HFFc6 (cell line): ENCODE measurements at regions not wholly inside any gene's neighbourhood (a gene's known extent, or its start where the extent isn't known, plus 50 kb on each side); places are given as distances from the start of the nearest gene placed in this dataset.

Source experiments
- DNase-seq: peaks from one replicate; pipeline ENCODE4 v3.0.0-alpha.2; 2018
- H3K27ac Mint-ChIP-seq: 2 replicates; pipeline ENCODE4 v1.8.0; 2020; ENCODE audit warnings: mild to moderate bottlenecking, mixed read lengths
- H3K27me3 Mint-ChIP-seq: 2 replicates; pipeline ENCODE4 v1.8.0; 2021; ENCODE audit warnings: mild to moderate bottlenecking, moderate library complexity, mixed read lengths; ENCODE audit not compliant: insufficient read depth
- H3K36me3 Mint-ChIP-seq: 2 replicates; pipeline ENCODE4 v1.8.0; 2021; ENCODE audit warnings: low read depth, mixed read lengths
- H3K4me1 Mint-ChIP-seq: 2 replicates; pipeline ENCODE4 v1.8.0; 2020; ENCODE audit warnings: low read depth, mixed read lengths
- H3K4me3 Mint-ChIP-seq: 2 replicates; pipeline ENCODE4 v1.8.0; 2020; ENCODE audit warnings: mild to moderate bottlenecking, moderate library complexity, mixed read lengths
- H3K9me3 Mint-ChIP-seq: 2 replicates; pipeline ENCODE4 v1.8.0; 2020; ENCODE audit warnings: mild to moderate bottlenecking, mixed read lengths
- TF ChIP-seq, protein P1 (sequence below): fragments of 200-600 bp; sonication (generic); IDR thresholded peaks from 2 replicates; pipeline ENCODE4 v1.5.0; 2021; ENCODE audit warnings: antibody characterized with exemption, mild to moderate bottlenecking

DNA sequence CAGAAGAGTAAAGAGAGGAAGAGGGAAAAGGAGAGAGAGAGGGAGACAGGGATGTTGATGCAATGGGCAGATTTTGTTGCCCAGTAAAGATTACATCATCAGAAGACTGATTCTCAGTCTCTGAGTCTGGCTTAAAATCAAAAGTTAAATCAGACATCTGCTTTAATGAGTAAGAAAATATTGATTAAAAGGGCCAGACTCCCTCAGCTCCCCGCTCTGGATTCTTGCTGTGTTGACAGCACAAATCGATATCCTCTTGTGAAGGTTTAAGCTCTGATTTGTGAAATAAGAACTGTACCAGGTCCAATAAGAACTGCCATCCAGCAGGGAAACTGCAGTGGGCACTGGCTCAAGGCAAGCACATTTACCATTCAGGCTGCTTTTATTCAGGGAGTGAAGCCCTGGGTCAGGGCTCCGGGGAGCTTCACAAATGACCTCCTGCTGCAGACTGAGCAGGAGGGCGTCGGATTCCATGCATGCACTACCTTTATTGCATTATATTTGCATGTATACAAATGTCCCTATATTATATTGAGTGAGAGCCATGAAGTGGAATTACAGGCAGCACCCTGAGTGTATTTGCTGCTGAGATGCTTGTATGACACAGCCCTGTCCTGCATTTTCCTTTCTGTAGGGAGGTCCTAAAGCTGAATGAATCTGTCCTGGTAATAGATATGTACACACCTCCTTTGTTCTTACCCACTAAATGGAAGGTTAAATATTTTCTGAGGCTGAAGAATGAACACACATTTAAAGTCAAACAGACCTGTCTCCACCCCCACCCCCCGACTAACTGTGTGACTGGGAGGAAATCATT, 401.5 kb downstream of the REEP3 start:
- Mint-ChIP-seq H3K9me3 (0 out of 2 replicates have a peak, but pooled peaks cover 6% of the 10 kb centered on the region), H3K27ac (no peak overlapping the region), H3K4me1 (no peaks in the 10 kb centered on the region), H3K36me3 (no peaks in the 10 kb centered on the region), H3K27me3 (no peaks in the 10 kb centered on the region; the same call in none of the 2 replicates), H3K4me3 (no peak overlapping the region)
- DNase-seq, result no peak
- TF ChIP-seq, protein P1, sequence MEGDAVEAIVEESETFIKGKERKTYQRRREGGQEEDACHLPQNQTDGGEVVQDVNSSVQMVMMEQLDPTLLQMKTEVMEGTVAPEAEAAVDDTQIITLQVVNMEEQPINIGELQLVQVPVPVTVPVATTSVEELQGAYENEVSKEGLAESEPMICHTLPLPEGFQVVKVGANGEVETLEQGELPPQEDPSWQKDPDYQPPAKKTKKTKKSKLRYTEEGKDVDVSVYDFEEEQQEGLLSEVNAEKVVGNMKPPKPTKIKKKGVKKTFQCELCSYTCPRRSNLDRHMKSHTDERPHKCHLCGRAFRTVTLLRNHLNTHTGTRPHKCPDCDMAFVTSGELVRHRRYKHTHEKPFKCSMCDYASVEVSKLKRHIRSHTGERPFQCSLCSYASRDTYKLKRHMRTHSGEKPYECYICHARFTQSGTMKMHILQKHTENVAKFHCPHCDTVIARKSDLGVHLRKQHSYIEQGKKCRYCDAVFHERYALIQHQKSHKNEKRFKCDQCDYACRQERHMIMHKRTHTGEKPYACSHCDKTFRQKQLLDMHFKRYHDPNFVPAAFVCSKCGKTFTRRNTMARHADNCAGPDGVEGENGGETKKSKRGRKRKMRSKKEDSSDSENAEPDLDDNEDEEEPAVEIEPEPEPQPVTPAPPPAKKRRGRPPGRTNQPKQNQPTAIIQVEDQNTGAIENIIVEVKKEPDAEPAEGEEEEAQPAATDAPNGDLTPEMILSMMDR, result no peak

DNA sequence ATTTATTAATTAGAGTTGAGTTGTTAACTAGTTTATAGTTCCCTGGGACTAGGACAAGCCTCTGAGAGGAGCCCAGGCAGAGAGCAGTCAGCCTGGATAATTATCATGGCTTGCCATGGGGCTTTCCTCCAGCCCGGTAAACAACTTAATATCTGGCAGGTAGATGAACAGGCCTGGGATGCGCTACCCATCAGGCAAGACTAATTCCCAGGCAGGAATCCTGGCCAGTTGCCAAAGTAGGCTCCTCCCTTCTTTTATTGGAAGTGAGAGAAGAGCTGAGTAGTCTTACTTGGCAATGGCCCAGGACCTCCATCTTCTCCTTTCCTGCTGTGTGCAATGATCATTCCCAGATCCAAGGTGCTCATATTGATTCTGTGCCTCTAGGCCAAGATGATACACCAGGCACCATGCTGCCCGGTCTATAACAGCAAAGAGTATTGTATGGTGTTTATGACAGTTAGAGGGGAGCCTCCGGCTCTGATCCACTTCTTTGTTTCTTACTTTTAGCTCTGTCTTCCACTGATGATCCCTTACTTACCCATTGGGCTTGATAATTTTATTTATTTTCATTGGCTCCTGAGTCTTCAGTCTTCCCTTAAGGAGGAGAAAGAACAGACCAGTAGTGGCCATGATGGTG, 408.7 kb downstream of the REEP3 start:
- no peaks in the 10 kb centered on the region for H3K36me3 Mint-ChIP-seq
- H3K4me3 Mint-ChIP-seq, result no peak overlapping the region
- H3K27ac Mint-ChIP-seq, result no peak overlapping the region
- 0 out of 2 replicates have a peak, but pooled peaks cover 6% of the 10 kb centered on the region for H3K9me3 Mint-ChIP-seq
- no peaks in the 10 kb centered on the region for H3K4me1 Mint-ChIP-seq
- no peak for DNase-seq
- TF ChIP-seq, protein P1, result no peak
- H3K27me3 Mint-ChIP-seq, result no peaks in the 10 kb centered on the region; the same call in 1 of the 2 replicates

DNA sequence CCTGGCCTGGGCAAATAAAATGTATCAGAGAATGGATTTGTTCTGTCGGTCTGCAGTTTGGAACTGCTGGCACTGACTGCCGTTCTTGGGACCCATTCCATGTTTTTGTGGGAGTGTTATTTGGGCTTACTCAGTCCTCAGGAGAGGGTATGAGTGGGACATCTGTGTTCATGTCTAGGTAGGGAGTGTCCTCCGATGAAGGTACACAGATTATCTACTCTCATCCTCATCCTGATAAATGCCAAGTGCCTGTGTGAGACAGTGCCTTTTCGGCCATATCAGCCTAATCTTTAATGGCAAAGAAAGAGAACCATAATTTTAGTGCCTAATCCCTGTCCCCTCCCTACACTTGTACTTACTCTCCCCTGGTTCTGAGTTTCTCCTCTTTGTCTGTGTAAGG, 409.4 kb downstream of the REEP3 start:
- no peak overlapping the region for H3K27ac Mint-ChIP-seq
- no peak overlapping the region for H3K4me3 Mint-ChIP-seq
- no peaks in the 10 kb centered on the region; the same call in 1 of the 2 replicates for H3K27me3 Mint-ChIP-seq
- TF ChIP-seq, protein P1, result no peak
- DNase-seq, result no peak
- H3K36me3 Mint-ChIP-seq, result no peaks in the 10 kb centered on the region
- H3K9me3 Mint-ChIP-seq, result 0 out of 2 replicates have a peak, but pooled peaks cover under 1% of the 10 kb centered on the region
- H3K4me1 Mint-ChIP-seq, result no peaks in the 10 kb centered on the region

DNA sequence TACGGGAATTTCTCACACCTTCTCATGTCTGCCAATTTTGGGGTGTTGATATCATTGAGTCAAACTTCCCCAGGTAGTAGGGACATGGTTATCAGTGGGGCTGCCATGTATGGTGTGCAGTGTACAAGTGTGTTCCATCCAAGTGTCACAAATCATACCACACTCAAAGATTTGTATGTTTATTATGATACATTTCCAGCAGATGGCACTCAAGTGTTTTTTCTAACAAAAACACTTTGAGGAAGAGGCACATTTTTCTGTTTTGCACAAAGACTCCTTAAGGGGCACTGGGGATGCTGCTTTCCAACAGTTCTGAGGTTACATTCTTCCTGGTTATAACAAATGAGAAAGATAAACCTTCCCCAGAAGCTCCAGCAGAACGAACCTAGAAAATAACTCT, 414.5 kb downstream of the REEP3 start:
- TF ChIP-seq, protein P1, result peak; percentile 11; the same call in 1 of the 2 replicates
- no peaks in the 10 kb centered on the region for H3K36me3 Mint-ChIP-seq
- no peaks in the 10 kb centered on the region; the same call in 1 of the 2 replicates for H3K27me3 Mint-ChIP-seq
- no peak overlapping the region for H3K27ac Mint-ChIP-seq
- no peak overlapping the region for H3K4me3 Mint-ChIP-seq
- H3K9me3 Mint-ChIP-seq, result no peaks in the 10 kb centered on the region
- no peak for DNase-seq
- no peaks in the 10 kb centered on the region for H3K4me1 Mint-ChIP-seq

DNA sequence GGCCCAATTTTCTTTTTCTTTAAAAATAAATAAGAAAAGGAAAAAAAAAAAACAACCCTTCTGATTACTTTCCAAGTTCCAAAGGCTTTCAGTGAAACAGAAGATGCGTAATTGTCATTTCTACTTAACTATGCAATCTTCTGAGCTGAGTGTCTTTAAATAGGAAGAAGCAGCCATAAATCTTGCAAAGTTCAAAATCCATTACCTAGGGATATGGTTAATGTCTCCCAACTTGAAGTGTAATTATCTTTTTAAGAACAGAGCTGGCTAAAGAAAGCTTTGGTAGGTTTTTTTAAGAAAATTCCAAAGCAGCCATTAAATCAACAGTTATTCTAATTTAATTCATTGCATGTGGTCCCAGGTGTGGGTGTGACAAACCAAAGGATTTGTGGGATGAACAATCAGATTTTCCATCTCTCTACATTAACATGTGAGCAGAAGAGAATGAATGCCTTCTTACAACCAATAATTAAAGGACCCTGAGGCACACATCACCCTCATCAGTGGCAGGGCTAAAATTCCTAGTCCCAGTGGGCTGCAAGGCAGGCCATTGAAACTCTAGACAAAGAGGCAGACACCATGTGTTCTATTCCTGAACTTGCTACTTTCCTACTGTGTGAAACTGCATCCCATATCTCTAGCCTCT, 419.2 kb downstream of the REEP3 start:
- Mint-ChIP-seq H3K4me3 (no peak overlapping the region), H3K9me3 (0 out of 2 replicates have a peak, but pooled peaks cover 4% of the 10 kb centered on the region), H3K36me3 (no peaks in the 10 kb centered on the region), H3K27ac (no peak overlapping the region), H3K27me3 (no peaks in the 10 kb centered on the region), H3K4me1 (no peaks in the 10 kb centered on the region)
- TF ChIP-seq, protein P1, result no peak
- no peak for DNase-seq
